SK-N-SH (cell line): ENCODE measurements at regions not wholly inside any gene's neighbourhood (a gene's known extent, or its start where the extent isn't known, plus 50 kb on each side); places are given as distances from the start of the nearest gene placed in this dataset.

Source experiments
- CTCF ChIA-PET: fragments of 300-600, 350-600 bp; formaldehyde crosslinking; extraction: SDS; loops from one replicate; lab custom pipeline; 2021; lab: Yijun Ruan, JAX
- POLR2A ChIA-PET: fragments of 350-600 bp; sonication (Branson Sonifier 250); formaldehyde crosslinking; extraction: SDS; loops from one replicate; lab custom pipeline; 2020; ENCODE audit warnings: antibody characterized with exemption, inconsistent platforms; lab: Yijun Ruan, JAX
- DNase-seq: peaks from one replicate; pipeline ENCODE4 v3.0.0; 2012
- H2AFZ ChIP-seq: fragments of 200-600 bp; sonication (generic); 2 replicates; pipeline ENCODE4 v1.8.1; 2016; ENCODE audit warnings: antibody characterized with exemption, mild to moderate bottlenecking, low read depth
- H3F3A ChIP-seq: fragments of 200-600 bp; sonication (generic); replicated peaks from 2 replicates; pipeline ENCODE3; 2016; ENCODE audit warnings: antibody characterized with exemption, mild to moderate bottlenecking; ENCODE audit not compliant: insufficient read depth
- H3K27ac ChIP-seq, 2 experiments: fragments of 200-500 bp in 1 of 2; fragments of 200-600 bp in 1 of 2; sonication (Bioruptor generic) in 1 of 2; sonication (generic), shearing (Covaris generic) in 1 of 2; 2 replicates each; pipeline versions ENCODE4 v1.5.1 to v1.6.1; 2014 to 2016; ENCODE audit warnings: low read depth in 2 of 2, inconsistent platforms in 1 of 2, low read length in 1 of 2, mild to moderate bottlenecking in 1 of 2, mixed read lengths in 1 of 2
- H3K27me3 ChIP-seq: fragments of 200-600 bp; sonication (generic), shearing (Covaris generic); 2 replicates; pipeline ENCODE4 v1.6.1; 2016; ENCODE audit warnings: mixed run types; ENCODE audit not compliant: insufficient read depth
- H3K36me3 ChIP-seq, 2 experiments: fragments of 200-500 bp in 1 of 2; fragments of 200-600 bp in 1 of 2; sonication (Bioruptor generic) in 1 of 2; sonication (generic) in 1 of 2; replicated peaks in 1 of 2; 2 replicates each; pipeline versions ENCODE3 to v1.5.1; 2014 to 2016; ENCODE audit warnings: low read length in 1 of 2, mild to moderate bottlenecking in 1 of 2; ENCODE audit not compliant: insufficient read depth in 2 of 2, control insufficient read depth in 1 of 2
- H3K4me1 ChIP-seq, 2 experiments: fragments of 200-500 bp in 1 of 2; fragments of 200-600 bp in 1 of 2; sonication (Bioruptor generic) in 1 of 2; sonication (generic), shearing (Covaris generic) in 1 of 2; 2 replicates each; pipeline versions ENCODE4 v1.5.1 to v1.6.1; 2014 to 2016; ENCODE audit warnings: low read depth in 1 of 2, low read length in 1 of 2, mixed run types in 1 of 2; ENCODE audit not compliant: insufficient read depth in 2 of 2, control insufficient read depth in 1 of 2
- H3K4me2 ChIP-seq: fragments of 200-600 bp; sonication (generic), shearing (Covaris generic); 2 replicates; pipeline ENCODE4 v1.6.1; 2017; ENCODE audit warnings: mixed run types
- H3K4me3 ChIP-seq, 2 experiments: fragments of 200-500 bp in 1 of 2; fragments of 200-600 bp in 1 of 2; sonication (Bioruptor generic) in 1 of 2; sonication (generic), shearing (Covaris generic) in 1 of 2; 2 replicates each; pipeline versions ENCODE4 v1.5.1 to v1.8.1; 2014 to 2016; ENCODE audit warnings: low read depth in 2 of 2, inconsistent platforms in 1 of 2, low read length in 1 of 2, mild to moderate bottlenecking in 1 of 2, mixed read lengths in 1 of 2, moderate library complexity in 1 of 2
- H3K79me2 ChIP-seq: fragments of 200-600 bp; sonication (generic); 2 replicates; pipeline ENCODE4 v1.8.1; 2017; ENCODE audit warnings: mild to moderate bottlenecking; ENCODE audit not compliant: insufficient read depth
- H3K9ac ChIP-seq: fragments of 200-600 bp; sonication (generic); 2 replicates; pipeline ENCODE4 v1.6.1; 2017; ENCODE audit warnings: mixed run types
- H3K9me2 ChIP-seq: fragments of 200-600 bp; sonication (generic); 2 replicates; pipeline ENCODE4 v1.6.1; 2017; ENCODE audit warnings: mixed run types
- H3K9me3 ChIP-seq: fragments of 200-600 bp; sonication (generic); 2 replicates; pipeline ENCODE4 v1.6.1; 2017; ENCODE audit warnings: mixed run types, mild to moderate bottlenecking, moderate library complexity
- H4K20me1 ChIP-seq: fragments of 200-600 bp; sonication (generic); 2 replicates; pipeline ENCODE4 v1.6.1; 2017; ENCODE audit warnings: mild to moderate bottlenecking, mixed run types; ENCODE audit not compliant: insufficient read depth
- CHD2 ChIP-seq: fragments of 150-350 bp; IDR thresholded peaks from 2 replicates; pipeline ENCODE4 v1.6.1; 2018; ENCODE audit warnings: low read length; ENCODE audit not compliant: partially characterized antibody
- ELF1 ChIP-seq: IDR thresholded peaks from 2 replicates; pipeline ENCODE4 v1.4.0; 2012
- EZH2phosphoT487 ChIP-seq: fragments of 200-600 bp; sonication (generic); IDR thresholded peaks from 2 replicates; pipeline ENCODE4 v1.6.1; 2017; ENCODE audit warnings: low read depth, mixed run types, mild to moderate bottlenecking, antibody characterized with exemption, moderate library complexity, borderline replicate concordance
- GABPA ChIP-seq: IDR thresholded peaks from 2 replicates; pipeline ENCODE4 v1.4.0; 2012; ENCODE audit warnings: low read depth, mild to moderate bottlenecking
- JUND ChIP-seq: IDR thresholded peaks from 2 replicates; pipeline ENCODE4 v1.4.0; 2012
- MEF2A ChIP-seq: IDR thresholded peaks from 2 replicates; pipeline ENCODE4 v1.4.0; 2012; ENCODE audit warnings: low read depth, borderline replicate concordance
- MXI1 ChIP-seq: IDR thresholded peaks from 2 replicates; pipeline ENCODE4 v1.6.1; 2012; ENCODE audit warnings: mild to moderate bottlenecking, low read depth, low read length, improper control_type of control experiment
- POLR2AphosphoS5 ChIP-seq: IDR thresholded peaks from 2 replicates; pipeline ENCODE4 v1.6.1; 2012; ENCODE audit warnings: low read depth, low read length
- RAD21 ChIP-seq: IDR thresholded peaks from 2 replicates; pipeline ENCODE4 v1.6.1; 2012; ENCODE audit warnings: mild to moderate bottlenecking, low read length
- RCOR1 ChIP-seq: fragments of 150-350 bp; IDR thresholded peaks from 2 replicates; pipeline ENCODE4 v1.6.1; 2017; ENCODE audit warnings: antibody characterized with exemption, low read length
- SIN3A ChIP-seq: IDR thresholded peaks from 2 replicates; pipeline ENCODE4 v1.6.1; 2012; ENCODE audit warnings: low read depth, mild to moderate bottlenecking, low read length, moderate library complexity, borderline replicate concordance
- TAF1 ChIP-seq: IDR thresholded peaks from 2 replicates; pipeline ENCODE4 v1.6.1; 2012; ENCODE audit warnings: low read depth, mild to moderate bottlenecking, low read length, moderate library complexity, borderline replicate concordance
- TEAD4 ChIP-seq: IDR thresholded peaks from 2 replicates; pipeline ENCODE4 v1.4.0; 2012; ENCODE audit warnings: mild to moderate bottlenecking, borderline replicate concordance; ENCODE audit not compliant: insufficient read depth
- ZBTB33 ChIP-seq: IDR thresholded peaks from 2 replicates; pipeline ENCODE4 v1.4.0; 2012; ENCODE audit warnings: low read depth, borderline replicate concordance
- WGBS: methylation state at CpG from one replicate; pipeline ENCODE4 v1.1.6; 2017; ENCODE audit warnings: low lambda C conversion rate; 5-methylcytosine and 5-hydroxymethylcytosine counted together
- TF ChIP-seq, protein P1 (sequence below): fragments of 150-350 bp; IDR thresholded peaks from 2 replicates; pipeline ENCODE4 v1.6.1; 2017; ENCODE audit warnings: antibody characterized with exemption, low read length, low read depth, borderline replicate concordance
- TF ChIP-seq, protein P2 (sequence below): fragments of 200-600 bp; sonication (generic); IDR thresholded peaks from 2 replicates; pipeline ENCODE4 v1.6.1; 2017; ENCODE audit warnings: antibody characterized with exemption, mild to moderate bottlenecking, moderate library complexity

- no peak for TF ChIP-seq ZBTB33
- TF ChIP-seq JUND = no peak
- TF ChIP-seq RCOR1 = no peak
- no peak for TF ChIP-seq RAD21
- TF ChIP-seq POLR2AphosphoS5 = no peak
- no peak for TF ChIP-seq TAF1
- TF ChIP-seq MXI1 = no peak
- TF ChIP-seq, protein P1, sequence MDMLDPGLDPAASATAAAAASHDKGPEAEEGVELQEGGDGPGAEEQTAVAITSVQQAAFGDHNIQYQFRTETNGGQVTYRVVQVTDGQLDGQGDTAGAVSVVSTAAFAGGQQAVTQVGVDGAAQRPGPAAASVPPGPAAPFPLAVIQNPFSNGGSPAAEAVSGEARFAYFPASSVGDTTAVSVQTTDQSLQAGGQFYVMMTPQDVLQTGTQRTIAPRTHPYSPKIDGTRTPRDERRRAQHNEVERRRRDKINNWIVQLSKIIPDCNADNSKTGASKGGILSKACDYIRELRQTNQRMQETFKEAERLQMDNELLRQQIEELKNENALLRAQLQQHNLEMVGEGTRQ = no peak
- no peak for TF ChIP-seq TEAD4
These were observed 115.6 kb upstream of the B3GAT2 start (continued) for GRCh38 chr6:71072508-71072907.

GRCh38 chr6:71077655-71078054 is 120.8 kb upstream of the B3GAT2 start:
- no peaks in the 10 kb centered on the region; a peak in 1 of 4 replicates for H3K4me1 ChIP-seq
- H4K20me1 ChIP-seq = no peaks in the 10 kb centered on the region
- POLR2A ChIA-PET = no interaction called here
- H3K79me2 ChIP-seq = no peaks in the 10 kb centered on the region
- no peak for TF ChIP-seq SIN3A
- TF ChIP-seq EZH2phosphoT487 = no peak
- TF ChIP-seq, protein P1 = no peak
- TF ChIP-seq CHD2 = no peak
- TF ChIP-seq TAF1 = no peak
- TF ChIP-seq RAD21 = no peak
- H3K9ac ChIP-seq = no peak overlapping the region
- no peaks in the 10 kb centered on the region for H3K9me2 ChIP-seq
- no peaks in the 10 kb centered on the region for H3F3A ChIP-seq
- no peak for DNase-seq
- H3K27ac ChIP-seq = no peak overlapping the region
- no peak overlapping the region for H2AFZ ChIP-seq
- H3K4me3 ChIP-seq = no peak overlapping the region
- CTCF ChIA-PET = no interaction called here
- H3K27me3 ChIP-seq = no peaks in the 10 kb centered on the region
- H3K36me3 ChIP-seq = no peaks in the 10 kb centered on the region
- 39% methylated on average over 2 of the region's 2 CpGs for WGBS
- H3K4me2 ChIP-seq = no peak overlapping the region
- H3K9me3 ChIP-seq = peaks cover 7% of the 10 kb centered on the region; the same call in 1 of the 2 replicates

- no peak overlapping the region for H3K27ac ChIP-seq
- POLR2A ChIA-PET = no interaction called here
- no peaks in the 10 kb centered on the region; a peak in 1 of 4 replicates for H3K4me1 ChIP-seq
- H3K9me2 ChIP-seq = no peaks in the 10 kb centered on the region
- CTCF ChIA-PET = no interaction called here
- H3K9ac ChIP-seq = no peak overlapping the region
- H3F3A ChIP-seq = no peaks in the 10 kb centered on the region
- no peak overlapping the region for H3K4me3 ChIP-seq
- H2AFZ ChIP-seq = no peak overlapping the region
- peaks cover 7% of the 10 kb centered on the region; the same call in 1 of the 2 replicates for H3K9me3 ChIP-seq
- no peaks in the 10 kb centered on the region for H3K79me2 ChIP-seq
- H3K36me3 ChIP-seq = no peaks in the 10 kb centered on the region
- 97% methylated on average over 1 of the region's 1 CpG for WGBS
- H3K4me2 ChIP-seq = no peak overlapping the region
- H3K27me3 ChIP-seq = no peaks in the 10 kb centered on the region
- H4K20me1 ChIP-seq = no peaks in the 10 kb centered on the region
- TF ChIP-seq ZBTB33 = no peak
- TF ChIP-seq, protein P2, sequence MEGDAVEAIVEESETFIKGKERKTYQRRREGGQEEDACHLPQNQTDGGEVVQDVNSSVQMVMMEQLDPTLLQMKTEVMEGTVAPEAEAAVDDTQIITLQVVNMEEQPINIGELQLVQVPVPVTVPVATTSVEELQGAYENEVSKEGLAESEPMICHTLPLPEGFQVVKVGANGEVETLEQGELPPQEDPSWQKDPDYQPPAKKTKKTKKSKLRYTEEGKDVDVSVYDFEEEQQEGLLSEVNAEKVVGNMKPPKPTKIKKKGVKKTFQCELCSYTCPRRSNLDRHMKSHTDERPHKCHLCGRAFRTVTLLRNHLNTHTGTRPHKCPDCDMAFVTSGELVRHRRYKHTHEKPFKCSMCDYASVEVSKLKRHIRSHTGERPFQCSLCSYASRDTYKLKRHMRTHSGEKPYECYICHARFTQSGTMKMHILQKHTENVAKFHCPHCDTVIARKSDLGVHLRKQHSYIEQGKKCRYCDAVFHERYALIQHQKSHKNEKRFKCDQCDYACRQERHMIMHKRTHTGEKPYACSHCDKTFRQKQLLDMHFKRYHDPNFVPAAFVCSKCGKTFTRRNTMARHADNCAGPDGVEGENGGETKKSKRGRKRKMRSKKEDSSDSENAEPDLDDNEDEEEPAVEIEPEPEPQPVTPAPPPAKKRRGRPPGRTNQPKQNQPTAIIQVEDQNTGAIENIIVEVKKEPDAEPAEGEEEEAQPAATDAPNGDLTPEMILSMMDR = no peak
- no peak for TF ChIP-seq MEF2A
- no peak for TF ChIP-seq EZH2phosphoT487
- TF ChIP-seq ELF1 = no peak
- no peak for TF ChIP-seq GABPA
- no peak for DNase-seq
These were observed 122.8 kb upstream of the B3GAT2 start for GRCh38 chr6:71079677-71080076.
